OCI-LY7 (cell line): ENCODE measurements at regions not wholly inside any gene's neighbourhood (a gene's known extent, or its start where the extent isn't known, plus 50 kb on each side); places are given as distances from the start of the nearest gene placed in this dataset.
"Not testable (repeated sequence)": the region's sequence is repeated elsewhere in the genome, so short reads cannot be mapped to it uniquely, and the experiment has no call there.

Experiments
- EZH2phosphoT487 ChIP-seq: fragments of 200-600 bp; sonication (generic); IDR thresholded peaks from 2 replicates; pipeline ENCODE4 v1.6.1; 2018; ENCODE audit warnings: low read depth, borderline replicate concordance, mild to moderate bottlenecking, mixed run types, antibody characterized with exemption, low read length, moderate library complexity, mixed read lengths
- TF ChIP-seq, protein P1 (sequence below): fragments of 200-600 bp; sonication (generic); conservative IDR thresholded peaks from 2 replicates; pipeline ENCODE4 v1.5.1; 2014; ENCODE audit warnings: mild to moderate bottlenecking, antibody characterized with exemption, low read length, moderate library complexity, mixed read lengths

DNA sequence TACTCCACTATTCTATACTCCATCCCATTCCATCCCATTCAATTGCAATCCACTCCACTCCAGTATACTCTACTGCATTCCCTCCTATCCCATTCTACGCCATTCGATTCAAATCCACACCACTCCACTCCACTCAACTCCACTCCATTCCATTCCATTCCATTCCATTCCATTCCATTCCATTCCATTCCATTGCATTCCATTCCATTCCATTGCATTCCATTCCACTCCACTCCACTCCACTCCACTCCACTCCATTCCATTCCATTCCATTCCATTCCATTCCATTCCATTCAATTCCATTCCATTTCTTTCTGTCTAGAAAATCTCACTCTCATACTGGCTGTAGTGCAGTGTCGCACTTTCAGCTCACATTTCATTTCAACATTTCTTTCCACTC is 1129.4 kb downstream of the TSPY10 start:
- TF ChIP-seq, protein P1, sequence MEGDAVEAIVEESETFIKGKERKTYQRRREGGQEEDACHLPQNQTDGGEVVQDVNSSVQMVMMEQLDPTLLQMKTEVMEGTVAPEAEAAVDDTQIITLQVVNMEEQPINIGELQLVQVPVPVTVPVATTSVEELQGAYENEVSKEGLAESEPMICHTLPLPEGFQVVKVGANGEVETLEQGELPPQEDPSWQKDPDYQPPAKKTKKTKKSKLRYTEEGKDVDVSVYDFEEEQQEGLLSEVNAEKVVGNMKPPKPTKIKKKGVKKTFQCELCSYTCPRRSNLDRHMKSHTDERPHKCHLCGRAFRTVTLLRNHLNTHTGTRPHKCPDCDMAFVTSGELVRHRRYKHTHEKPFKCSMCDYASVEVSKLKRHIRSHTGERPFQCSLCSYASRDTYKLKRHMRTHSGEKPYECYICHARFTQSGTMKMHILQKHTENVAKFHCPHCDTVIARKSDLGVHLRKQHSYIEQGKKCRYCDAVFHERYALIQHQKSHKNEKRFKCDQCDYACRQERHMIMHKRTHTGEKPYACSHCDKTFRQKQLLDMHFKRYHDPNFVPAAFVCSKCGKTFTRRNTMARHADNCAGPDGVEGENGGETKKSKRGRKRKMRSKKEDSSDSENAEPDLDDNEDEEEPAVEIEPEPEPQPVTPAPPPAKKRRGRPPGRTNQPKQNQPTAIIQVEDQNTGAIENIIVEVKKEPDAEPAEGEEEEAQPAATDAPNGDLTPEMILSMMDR = not testable (repeated sequence)
- TF ChIP-seq EZH2phosphoT487 = not testable (repeated sequence)
